ENCODE measurements at regions not wholly inside any gene's neighbourhood (a gene's known extent, or its start where the extent isn't known, plus 50 kb on each side); places are given as distances from the start of the nearest gene placed in this dataset.

- peak; percentile 38 for DNase-seq (ENCODE audit: low read depth)
Measured at GRCh38 chr12:88251798-88252197, 109.7 kb downstream of the TMTC3 start.

GRCh38 chr12:88253371-88253978 is 111.4 kb downstream of the TMTC3 start:
- no peak for DNase-seq (ENCODE audit: low read depth)

DNA sequence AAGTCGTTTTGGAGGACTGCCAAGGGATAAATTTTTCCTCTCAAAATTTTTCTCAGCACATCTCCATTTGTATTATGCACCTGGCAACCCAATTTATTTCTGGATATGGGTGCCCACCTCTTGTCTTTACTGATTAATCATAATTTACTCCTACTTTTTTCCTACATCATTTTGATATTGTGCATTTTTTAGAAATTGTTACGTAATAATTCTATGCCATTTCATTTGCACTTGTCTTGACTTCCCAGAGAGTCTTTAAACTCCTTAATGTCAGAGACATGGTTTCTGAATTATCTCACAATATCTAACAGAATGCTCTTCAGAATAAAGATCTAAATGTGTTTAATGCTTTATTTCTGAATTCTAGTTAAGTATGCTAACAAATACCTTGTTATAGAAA is 113.1 kb downstream of the TMTC3 start:
- DNase-seq (ENCODE audit: low read depth) = no peak

DNA sequence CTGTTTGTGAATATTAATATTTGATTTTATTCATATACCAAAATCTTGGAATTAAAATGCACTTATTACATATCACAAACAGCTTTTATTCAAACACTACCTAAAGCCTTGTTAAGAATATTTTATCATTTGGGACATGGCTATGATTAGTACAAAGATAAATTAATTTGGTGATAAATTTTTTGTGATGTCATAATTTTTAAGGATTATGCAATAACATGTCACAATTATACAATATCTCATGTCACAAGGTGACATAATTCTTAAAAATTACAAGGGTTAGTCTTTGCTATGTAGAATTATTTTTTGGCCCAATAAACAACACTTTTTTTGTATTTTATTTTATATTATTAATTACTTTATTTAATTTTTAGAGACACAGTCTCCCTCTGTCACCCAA is 113.7 kb downstream of the TMTC3 start:
- DNase-seq (ENCODE audit: low read depth) = no peak

GRCh38 chr12:88258396-88258795 is 116.3 kb downstream of the TMTC3 start:
- peak; percentile 31 for DNase-seq (ENCODE audit: low read depth)

DNA sequence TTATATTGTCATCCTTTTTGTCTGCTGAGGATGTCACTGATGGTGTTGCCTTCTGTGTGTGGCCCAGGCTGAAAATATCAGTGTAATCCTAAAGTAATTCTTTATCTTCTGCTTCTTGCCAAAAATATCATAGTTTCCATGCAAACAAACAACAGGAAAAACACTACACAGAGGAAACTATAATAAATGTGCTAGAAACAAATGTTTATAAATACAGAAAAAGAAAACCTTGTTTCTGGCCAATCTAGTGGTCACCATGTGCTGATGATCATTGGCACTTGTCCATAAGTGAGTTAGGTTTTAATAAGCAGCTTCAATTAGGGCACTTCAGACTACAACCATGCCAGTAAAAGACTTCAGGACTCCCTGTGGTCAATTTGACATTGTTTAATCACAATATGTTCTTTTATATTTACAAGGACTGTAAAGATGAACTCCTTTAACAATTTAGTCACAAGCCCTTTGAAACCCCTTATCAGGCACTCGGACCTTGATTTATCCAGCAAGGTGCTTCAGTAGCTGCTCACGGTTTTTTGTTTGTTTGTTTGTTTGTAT is 124.8 kb downstream of the TMTC3 start:
- DNase-seq (ENCODE audit: low read depth) = no peak

DNA sequence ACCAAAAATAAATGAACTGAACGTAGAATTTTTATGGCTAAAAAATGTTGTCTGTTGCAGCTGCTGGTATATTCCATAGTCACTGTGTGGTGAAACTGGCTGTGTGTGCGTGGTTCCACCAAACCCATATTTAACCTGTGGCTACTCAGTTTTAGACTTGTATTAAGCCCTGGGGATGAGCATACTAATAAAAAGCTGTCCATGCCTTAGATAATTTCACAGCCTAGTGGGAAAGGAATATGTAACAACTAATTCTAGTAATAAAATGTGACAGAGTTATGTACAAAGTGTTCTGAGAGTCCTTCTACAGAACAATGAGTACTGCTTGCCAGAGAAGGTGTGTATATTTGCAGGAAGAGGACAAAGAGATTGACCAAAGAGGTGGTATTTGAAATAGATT is 125.5 kb downstream of the TMTC3 start:
- no peak for DNase-seq (ENCODE audit: low read depth)

DNA sequence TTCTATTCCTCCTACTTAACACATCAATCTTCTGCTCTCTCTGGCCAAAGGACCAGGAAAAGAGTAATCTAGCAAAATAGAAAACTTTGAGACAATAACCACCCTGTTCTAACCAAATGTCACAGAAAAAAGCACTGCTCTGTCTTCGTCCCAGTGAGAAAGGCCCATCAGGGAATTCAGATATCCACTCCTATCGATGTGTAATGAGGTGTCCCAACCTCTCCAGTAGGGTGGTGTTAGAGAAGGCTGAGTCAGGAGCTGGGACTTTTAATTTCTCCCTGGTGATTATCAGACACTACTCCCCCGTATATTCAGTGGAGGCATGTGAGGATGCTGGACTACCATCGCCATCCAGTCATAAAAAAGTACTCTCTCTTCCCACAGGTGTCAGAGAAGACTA is 130.3 kb downstream of the TMTC3 start:
- DNase-seq (ENCODE audit: low read depth) = no peak

DNA sequence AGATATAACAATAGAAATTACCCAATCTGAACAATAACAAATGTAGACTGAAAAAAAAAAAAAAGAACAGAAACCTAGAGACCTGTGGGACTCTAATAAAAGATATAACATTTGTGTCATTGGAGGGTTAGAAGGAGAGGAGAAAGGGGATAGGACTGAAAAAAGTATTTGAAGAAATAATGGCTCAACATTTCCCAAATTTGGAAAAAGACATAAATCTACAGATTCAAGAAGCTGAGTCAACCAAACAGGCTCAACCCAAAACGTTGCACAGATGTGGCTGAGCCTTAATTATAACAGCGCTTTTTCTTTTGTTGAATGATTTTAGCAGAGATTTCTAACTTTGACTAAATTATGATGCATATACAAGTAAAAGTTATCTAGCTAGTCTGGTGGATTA is 131.3 kb downstream of the TMTC3 start:
- DNase-seq (ENCODE audit: low read depth) = no peak

GRCh38 chr12:88273875-88274274 is 131.8 kb downstream of the TMTC3 start:
- DNase-seq (ENCODE audit: low read depth) = no peak

GRCh38 chr12:88291498-88292131 is 149.5 kb downstream of the TMTC3 start:
- DNase-seq (ENCODE audit: low read depth) = no peak

DNA sequence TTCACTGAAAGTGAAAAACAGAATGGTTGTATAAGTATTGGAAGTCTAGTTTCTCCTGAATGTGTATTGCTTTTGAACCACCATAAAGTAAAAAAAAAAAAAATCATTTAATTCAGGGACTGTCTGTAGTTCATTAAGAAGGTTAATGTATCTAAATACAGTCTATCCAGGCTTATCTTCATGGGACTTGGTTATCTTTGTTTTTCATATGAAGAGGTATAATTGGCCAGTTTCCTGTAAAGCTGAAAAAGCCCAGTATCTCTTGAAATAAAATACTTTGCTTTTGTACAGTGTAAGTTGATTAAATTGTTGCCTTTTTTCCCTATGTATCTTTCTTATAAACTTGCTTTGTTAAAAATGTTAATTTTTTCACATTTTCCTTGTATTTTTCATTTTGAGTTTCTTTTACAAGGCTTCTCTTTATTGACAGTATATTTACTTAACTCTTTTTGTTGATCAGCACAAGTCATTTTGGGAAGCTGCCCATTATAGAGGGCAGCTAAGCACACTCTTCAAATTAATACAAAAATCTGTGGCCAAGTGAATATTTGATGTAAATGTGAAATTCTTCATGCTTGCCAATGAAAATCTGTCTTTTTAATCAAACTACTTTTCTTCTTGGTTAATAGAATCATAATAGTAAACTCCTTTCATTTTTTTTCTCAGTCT is 156.0 kb downstream of the TMTC3 start:
- no peak for DNase-seq (ENCODE audit: low read depth)

GRCh38 chr12:88298761-88299242 is 156.7 kb downstream of the TMTC3 start:
- DNase-seq (ENCODE audit: low read depth) = peak; percentile 25

GRCh38 chr12:88299567-88300101 is 157.5 kb downstream of the TMTC3 start:
- DNase-seq (ENCODE audit: low read depth) = peak; percentile 96

- no peak for DNase-seq (ENCODE audit: low read depth)
Measured at GRCh38 chr12:88300931-88301330, 158.8 kb downstream of the TMTC3 start.

DNA sequence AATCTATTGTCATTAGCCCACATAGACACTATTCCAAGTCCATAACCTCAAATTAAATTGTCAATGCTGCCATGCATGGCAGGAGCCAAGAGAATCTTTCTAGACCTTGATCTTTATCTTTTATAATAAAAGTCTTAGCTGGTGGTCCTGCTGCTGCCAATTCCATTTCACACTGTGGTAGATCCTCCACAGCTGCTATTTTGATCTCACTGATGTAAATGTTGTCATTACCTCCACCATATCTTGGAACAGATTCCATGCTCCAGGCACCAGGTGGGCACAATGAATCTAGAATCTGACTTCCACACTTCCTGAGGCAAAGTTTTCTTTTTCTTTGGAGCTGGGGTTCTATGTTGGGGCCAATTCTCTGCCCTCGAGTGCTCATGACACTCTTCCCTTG is 161.2 kb downstream of the TMTC3 start:
- DNase-seq (ENCODE audit: low read depth) = no peak

DNA sequence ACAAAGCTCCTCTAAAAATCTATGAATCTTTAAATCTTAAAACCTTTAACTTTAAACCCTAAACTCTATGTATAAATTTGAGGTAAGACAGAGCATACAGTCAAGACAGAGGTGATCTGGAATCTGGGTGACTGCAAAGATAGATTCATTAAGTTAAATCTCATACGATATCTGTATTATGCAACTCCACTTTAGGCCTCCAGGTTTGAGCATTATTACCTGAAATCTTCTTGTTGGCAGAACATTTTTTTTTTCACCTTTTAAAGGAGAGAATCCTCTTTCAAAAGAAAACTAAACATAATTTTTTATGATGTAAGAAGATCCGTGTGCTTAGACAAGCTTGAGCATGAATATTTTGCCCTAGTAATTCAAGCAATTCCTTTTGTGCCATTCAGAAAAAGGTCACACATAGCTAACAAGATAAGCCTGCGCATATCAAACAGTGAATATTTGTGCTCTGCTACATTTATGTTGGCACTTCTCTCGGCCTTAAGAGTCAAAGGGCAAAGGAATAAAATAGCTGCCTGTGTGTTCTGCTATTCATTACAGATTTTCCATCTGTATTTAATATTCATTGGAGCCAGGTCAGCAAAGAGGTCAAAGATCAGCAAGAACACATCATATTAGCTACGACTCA is 163.3 kb downstream of the TMTC3 start:
- no peak for DNase-seq (ENCODE audit: low read depth)

GRCh38 chr12:88306471-88307069 is 164.5 kb downstream of the TMTC3 start:
- DNase-seq (ENCODE audit: low read depth) = no peak

- DNase-seq (ENCODE audit: low read depth) = no peak
Measured at GRCh38 chr12:88307961-88308360, 165.9 kb downstream of the TMTC3 start.

GRCh38 chr12:88308825-88309224 is 166.7 kb downstream of the TMTC3 start:
- no peak for DNase-seq (ENCODE audit: low read depth)

DNA sequence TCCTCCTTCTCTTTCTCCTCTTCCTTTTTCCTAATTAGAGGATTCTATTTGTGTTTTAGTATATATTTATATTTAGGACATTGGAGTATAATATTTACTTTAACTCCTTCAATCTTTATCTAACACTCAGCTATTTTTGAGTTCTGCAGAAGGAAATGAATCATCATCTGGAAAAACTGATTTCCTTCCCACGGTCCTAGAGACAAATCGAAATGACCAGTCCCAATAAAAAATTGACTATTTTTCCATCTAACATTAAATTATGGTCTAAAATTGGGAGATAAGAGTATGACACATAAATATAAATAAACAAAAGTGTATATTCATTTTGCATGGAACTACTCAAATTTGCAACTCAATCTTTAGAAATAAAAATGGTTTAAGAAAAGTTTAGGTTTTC is 167.4 kb downstream of the TMTC3 start:
- DNase-seq (ENCODE audit: low read depth) = peak; percentile 68

- peak; percentile 82 for DNase-seq (ENCODE audit: low read depth)
Measured at GRCh38 chr12:88310069-88310468, 168.0 kb downstream of the TMTC3 start.

Measured in stromal cell of bone marrow (primary cell).